Neuronal stem cell (in vitro differentiated cells): ENCODE measurements at regions not wholly inside any gene's neighbourhood (a gene's known extent, or its start where the extent isn't known, plus 50 kb on each side); places are given as distances from the start of the nearest gene placed in this dataset.
A peak's percentile ranks its signal among the peaks of the same experiment; 100 is the strongest.

Experiments used
- DNase-seq: peaks from one replicate; pipeline ENCODE4 v3.0.0-alpha.2; 2013; ENCODE audit warnings: low spot score
- H2AFZ ChIP-seq: one replicate; pipeline ENCODE4 v1.6.1; 2013; ENCODE audit warnings: mild to moderate bottlenecking, low read length, inconsistent platforms
- H2AK5ac ChIP-seq: 2 replicates; pipeline ENCODE4 v1.6.1; 2013; ENCODE audit warnings: low read depth, mild to moderate bottlenecking, inconsistent platforms, low read length, moderate library complexity, mixed read lengths
- H2BK120ac ChIP-seq: 2 replicates; pipeline ENCODE4 v1.6.1; 2013; ENCODE audit warnings: low read depth, mild to moderate bottlenecking, inconsistent platforms, low read length, moderate library complexity, mixed read lengths
- H2BK12ac ChIP-seq: one replicate; pipeline ENCODE4 v1.6.1; 2013; ENCODE audit warnings: low read length, inconsistent platforms
- H2BK15ac ChIP-seq: 2 replicates; pipeline ENCODE4 v1.6.1; 2013; ENCODE audit warnings: mild to moderate bottlenecking, low read length, inconsistent platforms, mixed read lengths
- H2BK5ac ChIP-seq: one replicate; pipeline ENCODE4 v1.6.1; 2013; ENCODE audit warnings: inconsistent platforms, mild to moderate bottlenecking, low read length, moderate library complexity
- H3K14ac ChIP-seq: one replicate; pipeline ENCODE4 v1.6.1; 2013; ENCODE audit warnings: low read length, inconsistent platforms
- H3K18ac ChIP-seq: 2 replicates; pipeline ENCODE4 v1.6.1; 2013; ENCODE audit warnings: low read length, inconsistent platforms
- H3K23ac ChIP-seq: 2 replicates; pipeline ENCODE4 v1.6.1; 2013; ENCODE audit warnings: low read depth, mild to moderate bottlenecking, mixed read lengths, low read length, inconsistent platforms; ENCODE audit not compliant: poor library complexity
- H3K27ac ChIP-seq: replicated peaks from 3 replicates; pipeline ENCODE4 v1.5.1; 2013; ENCODE audit warnings: low read length, inconsistent platforms
- H3K27me3 ChIP-seq, 3 experiments: 2 replicates each; pipeline ENCODE4 v1.6.1; 2013; ENCODE audit warnings: low read length in 3 of 3, mild to moderate bottlenecking in 2 of 3, inconsistent platforms in 1 of 3, low read depth in 1 of 3, mixed read lengths in 1 of 3, moderate library complexity in 1 of 3; ENCODE audit not compliant: control insufficient read depth in 3 of 3, insufficient read depth in 3 of 3
- H3K36me3 ChIP-seq, 2 donors: replicated peaks in 1 of 2; 2 replicates each; pipeline ENCODE4 v1.6.1; 2013; ENCODE audit warnings: low read length in 2 of 2; ENCODE audit not compliant: control insufficient read depth in 2 of 2, insufficient read depth in 2 of 2
- H3K4ac ChIP-seq: 2 replicates; pipeline ENCODE4 v1.6.1; 2013; ENCODE audit warnings: inconsistent platforms, mild to moderate bottlenecking, low read length, moderate library complexity
- H3K4me1 ChIP-seq, 2 donors: 1 replicate in 1 of 2; 2 replicates in 1 of 2; pipeline ENCODE4 v1.6.1; 2013; ENCODE audit warnings: low read length in 2 of 2, low read depth in 1 of 2; ENCODE audit not compliant: control insufficient read depth in 2 of 2, insufficient read depth in 1 of 2
- H3K4me2 ChIP-seq: one replicate; pipeline ENCODE4 v1.6.1; 2013; ENCODE audit warnings: mild to moderate bottlenecking, low read length, inconsistent platforms; ENCODE audit not compliant: insufficient read depth, poor library complexity, severe bottlenecking
- H3K4me3 ChIP-seq, 2 donors: 2 replicates each; pipeline ENCODE4 v1.5.1; 2013; ENCODE audit warnings: low read length in 2 of 2, mild to moderate bottlenecking in 2 of 2, inconsistent platforms in 1 of 2, moderate library complexity in 1 of 2
- H3K79me1 ChIP-seq: one replicate; pipeline ENCODE4 v1.6.1; 2013; ENCODE audit warnings: low read depth, mild to moderate bottlenecking, inconsistent platforms, low read length, moderate library complexity
- H3K9ac ChIP-seq: one replicate; pipeline ENCODE4 v1.6.1; 2013; ENCODE audit warnings: mild to moderate bottlenecking, low read depth, low read length, inconsistent platforms; ENCODE audit not compliant: poor library complexity
- H3K9me3 ChIP-seq, 2 donors: replicated peaks in 1 of 2; 2 replicates each; pipeline versions ENCODE3 to v1.6.1; 2013; ENCODE audit warnings: low read length in 2 of 2, mild to moderate bottlenecking in 2 of 2, inconsistent platforms in 1 of 2, low read depth in 1 of 2, mixed read lengths in 1 of 2, moderate library complexity in 1 of 2; ENCODE audit not compliant: control insufficient read depth in 2 of 2, insufficient read depth in 1 of 2
- H4K8ac ChIP-seq: one replicate; pipeline ENCODE4 v1.6.1; 2013; ENCODE audit warnings: low read depth, mild to moderate bottlenecking, inconsistent platforms, low read length, moderate library complexity
- H4K91ac ChIP-seq: one replicate; pipeline ENCODE4 v1.6.1; 2013; ENCODE audit warnings: low read length, low read depth, mild to moderate bottlenecking, inconsistent platforms; ENCODE audit not compliant: poor library complexity
- WGBS, 2 donors: extraction: QIAGEN DNeasy Blood & Tissue Kit; methylation state at CpG; one replicate each; pipeline ENCODE4 v1.1.7; 2013; ENCODE audit warnings: missing lambda C conversion rate in 2 of 2, mixed read lengths in 1 of 2; ENCODE audit not compliant: insufficient read length in 2 of 2, insufficient replicate concordance in 1 of 2; ENCODE audit errors: extremely low coverage in 2 of 2; 5-methylcytosine and 5-hydroxymethylcytosine counted together

- H2AK5ac ChIP-seq: no peak overlapping the region
- H3K27ac ChIP-seq: no peak overlapping the region
- no peak overlapping the region for H3K4me3 ChIP-seq
- no peak overlapping the region for H2BK120ac ChIP-seq
- no peak overlapping the region for H2AFZ ChIP-seq
- H3K9me3 ChIP-seq: no peaks in the 10 kb centered on the region
- no CpG with 5 or more reads among the region's 1 CpG for WGBS, 2 donors
- H3K4ac ChIP-seq: no peak overlapping the region
- H3K18ac ChIP-seq: no peak overlapping the region
- peaks cover 0 to 15% of the 10 kb centered on the region in 2 donors for H3K36me3 ChIP-seq
- H2BK15ac ChIP-seq: no peak overlapping the region
- no peak overlapping the region for H2BK5ac ChIP-seq
- DNase-seq: no peak
- peaks cover 6 to 11% of the 10 kb centered on the region in 2 donors for H3K4me1 ChIP-seq
- H3K79me1 ChIP-seq: no peaks in the 10 kb centered on the region
- peaks cover 8 to 39% (median 9%) of the 10 kb centered on the region in 3 experiments for H3K27me3 ChIP-seq
- H4K8ac ChIP-seq: no peak overlapping the region
- no peak overlapping the region for H3K14ac ChIP-seq
- H3K4me2 ChIP-seq: no peak overlapping the region
- H4K91ac ChIP-seq: no peak overlapping the region
- H3K9ac ChIP-seq: no peak overlapping the region
- H3K23ac ChIP-seq: no peak overlapping the region
- H2BK12ac ChIP-seq: no peak overlapping the region
Measured at GRCh38 chr13:50122455-50122854, 107.2 kb downstream of the KCNRG start.

GRCh38 chr13:50123002-50123401 lies 107.8 kb downstream of the KCNRG start:
- Histone ChIP-seq H3K79me1 (no peaks in the 10 kb centered on the region), H2BK15ac (no peak overlapping the region), H2BK12ac (no peak overlapping the region), H3K9me3 (no peaks in the 10 kb centered on the region), H3K36me3 (peaks cover 0 to 15% of the 10 kb centered on the region in 2 donors), H2BK5ac (no peak overlapping the region), H3K18ac (no peak overlapping the region), H2AFZ (no peak overlapping the region), H4K8ac (no peak overlapping the region), H3K23ac (no peak overlapping the region), H3K14ac (no peak overlapping the region), H4K91ac (no peak overlapping the region), H3K4me1 (peaks cover 6 to 11% of the 10 kb centered on the region in 2 donors), H3K27me3 (peaks cover 9 to 44% (median 14%) of the 10 kb centered on the region in 3 experiments), H3K9ac (no peak overlapping the region), H3K4ac (no peak overlapping the region), H3K27ac (no peak overlapping the region), H2BK120ac (no peak overlapping the region), H3K4me3 (peak overlapping the region in 1 of 2 donors; percentile 86), H3K4me2 (no peak overlapping the region), H2AK5ac (no peak overlapping the region)
- WGBS, 2 donors: no CpG with 5 or more reads among the region's 3 CpGs
- DNase-seq: no peak

GRCh38 chr13:50123515-50123861 lies 108.2 kb downstream of the KCNRG start:
- WGBS, 2 donors: no CpG with 5 or more reads among the region's 13 CpGs
- Histone ChIP-seq H3K4me2 (peak overlapping the region; percentile 92), H3K79me1 (no peaks in the 10 kb centered on the region), H3K27ac (no peak overlapping the region), H2BK12ac (no peak overlapping the region), H3K4me1 (peaks cover 6 to 11% of the 10 kb centered on the region in 2 donors), H3K27me3 (peaks cover 11 to 49% (median 18%) of the 10 kb centered on the region in 3 experiments), H3K9me3 (no peaks in the 10 kb centered on the region), H3K23ac (peak overlapping the region; percentile 89), H2BK15ac (no peak overlapping the region), H2BK5ac (no peak overlapping the region), H3K14ac (no peak overlapping the region), H4K8ac (no peak overlapping the region), H3K18ac (peak overlapping the region; percentile 91), H3K9ac (no peak overlapping the region), H2AK5ac (no peak overlapping the region), H3K36me3 (peaks cover 0 to 15% of the 10 kb centered on the region in 2 donors), H3K4me3 (peak overlapping the region; percentile 86 to 92), H4K91ac (no peak overlapping the region), H2BK120ac (no peak overlapping the region), H3K4ac (no peak overlapping the region), H2AFZ (peak overlapping the region; percentile 92)
- no peak for DNase-seq

GRCh38 chr13:50123862-50124535 lies 108.8 kb downstream of the KCNRG start:
- Histone ChIP-seq H2BK120ac (no peak overlapping the region), H3K9ac (peak overlapping the region; percentile 83), H3K14ac (no peak overlapping the region), H2BK15ac (no peak overlapping the region), H3K9me3 (no peaks in the 10 kb centered on the region), H3K36me3 (peaks cover 0 to 15% of the 10 kb centered on the region in 2 donors), H2AK5ac (no peak overlapping the region), H3K23ac (peak overlapping the region; percentile 89), H4K8ac (no peak overlapping the region), H3K4me1 (peaks cover 6 to 12% of the 10 kb centered on the region in 2 donors), H3K27me3 (peaks cover 11 to 54% (median 24%) of the 10 kb centered on the region in 3 experiments), H2BK12ac (no peak overlapping the region), H3K4ac (no peak overlapping the region), H2BK5ac (peak overlapping the region; percentile 54), H3K4me3 (peak overlapping the region; percentile 86 to 92), H4K91ac (no peak overlapping the region), H3K27ac (peak overlapping the region; percentile 42), H3K18ac (peak overlapping the region; percentile 91), H3K79me1 (no peaks in the 10 kb centered on the region), H3K4me2 (peak overlapping the region; percentile 92), H2AFZ (peak overlapping the region; percentile 92)
- WGBS, 2 donors: no CpG with 5 or more reads among the region's 69 CpGs
- peak; percentile 56 for DNase-seq
